Loucy (cell line): ENCODE measurements at regions not wholly inside any gene's neighbourhood (a gene's known extent, or its start where the extent isn't known, plus 50 kb on each side); places are given as distances from the start of the nearest gene placed in this dataset.
"Not testable (repeated sequence)": the region's sequence is repeated elsewhere in the genome, so short reads cannot be mapped to it uniquely, and the experiment has no call there.

ENCODE experiments used
- CTCF ChIP-seq: fragments of 200-600 bp; sonication (generic); conservative IDR thresholded peaks from 2 replicates; pipeline ENCODE4 v1.5.1; 2014; ENCODE audit warnings: mild to moderate bottlenecking, antibody characterized with exemption, low read length
- EZH2phosphoT487 ChIP-seq: fragments of 200-600 bp; IDR thresholded peaks from 2 replicates; pipeline ENCODE4 v1.6.1; 2018; ENCODE audit warnings: antibody characterized with exemption, mild to moderate bottlenecking, moderate library complexity, borderline replicate concordance

GRCh38 chr2:31799282-31799681, 211.5 kb downstream of the MEMO1 start:
- TF ChIP-seq CTCF, EZH2phosphoT487: not testable (repeated sequence)
